Skeletal muscle tissue (tissue), 3 donors: ENCODE measurements at regions not wholly inside any gene's neighbourhood (a gene's known extent, or its start where the extent isn't known, plus 50 kb on each side); places are given as distances from the start of the nearest gene placed in this dataset.

Experiments used
- H3K27ac ChIP-seq: one replicate; pipeline ENCODE4 v1.7.0; 2013; ENCODE audit warnings: mild to moderate bottlenecking, low read depth, low read length, inconsistent platforms
- H3K27me3 ChIP-seq, 3 donors: one replicate each; pipeline ENCODE4 v1.7.0; 2013; ENCODE audit warnings: low read length in 3 of 3; ENCODE audit not compliant: control insufficient read depth in 3 of 3, insufficient read depth in 3 of 3
- H3K36me3 ChIP-seq, 3 donors: one replicate each; pipeline ENCODE4 v1.7.0; 2013; ENCODE audit warnings: low read length in 3 of 3; ENCODE audit not compliant: control insufficient read depth in 3 of 3, insufficient read depth in 3 of 3
- H3K4me1 ChIP-seq, 3 donors: one replicate each; pipeline ENCODE4 v1.7.0; 2013; ENCODE audit warnings: low read length in 3 of 3, mild to moderate bottlenecking in 3 of 3; ENCODE audit not compliant: control insufficient read depth in 3 of 3, insufficient read depth in 3 of 3
- H3K4me3 ChIP-seq, 3 donors: one replicate each; pipeline ENCODE4 v1.7.0; 2013; ENCODE audit warnings: low read length in 3 of 3
- H3K9ac ChIP-seq, 3 donors: one replicate each; pipeline ENCODE4 v1.7.0; 2013; ENCODE audit warnings: low read length in 3 of 3, mild to moderate bottlenecking in 3 of 3, moderate library complexity in 2 of 3, low read depth in 1 of 3
- H3K9me3 ChIP-seq, 3 donors: one replicate each; pipeline ENCODE4 v1.7.0; 2013; ENCODE audit warnings: low read length in 3 of 3; ENCODE audit not compliant: control insufficient read depth in 3 of 3
- donor health status: Osteomylitis.

- no peaks in the 10 kb centered on the region for H3K4me1 ChIP-seq
- no peaks in the 10 kb centered on the region for H3K27me3 ChIP-seq
- no peak overlapping the region for H3K4me3 ChIP-seq
- H3K36me3 ChIP-seq, result no peaks in the 10 kb centered on the region
- H3K27ac ChIP-seq, result no peak overlapping the region
- H3K9ac ChIP-seq, result no peak overlapping the region
- H3K9me3 ChIP-seq, result peaks cover 0 to 6% (median 0%) of the 10 kb centered on the region in 3 donors
Measured at GRCh38 chr4:18842431-18842830, 820.9 kb upstream of the LCORL start.

GRCh38 chr4:18840481-18840880, 818.9 kb upstream of the LCORL start:
- no peak overlapping the region for H3K27ac ChIP-seq
- H3K4me3 ChIP-seq, result no peak overlapping the region
- H3K4me1 ChIP-seq, result no peaks in the 10 kb centered on the region
- H3K27me3 ChIP-seq, result no peaks in the 10 kb centered on the region
- peaks cover 0 to 6% (median 0%) of the 10 kb centered on the region in 3 donors for H3K9me3 ChIP-seq
- no peak overlapping the region for H3K9ac ChIP-seq
- H3K36me3 ChIP-seq, result no peaks in the 10 kb centered on the region

- H3K9ac ChIP-seq, result no peak overlapping the region
- no peaks in the 10 kb centered on the region for H3K27me3 ChIP-seq
- no peak overlapping the region for H3K27ac ChIP-seq
- no peaks in the 10 kb centered on the region for H3K4me1 ChIP-seq
- no peaks in the 10 kb centered on the region for H3K9me3 ChIP-seq
- no peak overlapping the region for H3K4me3 ChIP-seq
- H3K36me3 ChIP-seq, result no peaks in the 10 kb centered on the region
Measured at GRCh38 chr4:18816228-18816895, 794.8 kb upstream of the LCORL start.

GRCh38 chr4:18815779-18816173, 794.2 kb upstream of the LCORL start:
- Histone ChIP-seq H3K27ac (no peak overlapping the region), H3K36me3 (no peaks in the 10 kb centered on the region), H3K9ac (no peak overlapping the region), H3K9me3 (no peaks in the 10 kb centered on the region), H3K27me3 (no peaks in the 10 kb centered on the region), H3K4me3 (no peak overlapping the region), H3K4me1 (no peaks in the 10 kb centered on the region)

- Histone ChIP-seq H3K27ac (no peak overlapping the region), H3K9me3 (no peaks in the 10 kb centered on the region), H3K4me3 (no peak overlapping the region), H3K9ac (no peak overlapping the region), H3K36me3 (no peaks in the 10 kb centered on the region), H3K27me3 (no peaks in the 10 kb centered on the region), H3K4me1 (no peaks in the 10 kb centered on the region)
Measured at GRCh38 chr4:18815081-18815778, 793.7 kb upstream of the LCORL start.

- no peak overlapping the region for H3K4me3 ChIP-seq
- H3K9me3 ChIP-seq, result no peaks in the 10 kb centered on the region
- no peak overlapping the region for H3K9ac ChIP-seq
- no peaks in the 10 kb centered on the region for H3K36me3 ChIP-seq
- no peaks in the 10 kb centered on the region for H3K27me3 ChIP-seq
- no peaks in the 10 kb centered on the region for H3K4me1 ChIP-seq
- no peak overlapping the region for H3K27ac ChIP-seq
Measured at GRCh38 chr4:18813771-18814170, 792.2 kb upstream of the LCORL start.

GRCh38 chr4:18813055-18813454, 791.5 kb upstream of the LCORL start:
- no peaks in the 10 kb centered on the region for H3K9me3 ChIP-seq
- no peak overlapping the region for H3K9ac ChIP-seq
- no peak overlapping the region for H3K27ac ChIP-seq
- H3K4me1 ChIP-seq, result no peaks in the 10 kb centered on the region
- H3K4me3 ChIP-seq, result no peak overlapping the region
- no peaks in the 10 kb centered on the region for H3K36me3 ChIP-seq
- H3K27me3 ChIP-seq, result no peaks in the 10 kb centered on the region

- no peaks in the 10 kb centered on the region for H3K36me3 ChIP-seq
- no peaks in the 10 kb centered on the region for H3K4me1 ChIP-seq
- H3K4me3 ChIP-seq, result no peak overlapping the region
- no peak overlapping the region for H3K27ac ChIP-seq
- H3K9ac ChIP-seq, result no peak overlapping the region
- no peaks in the 10 kb centered on the region for H3K27me3 ChIP-seq
- H3K9me3 ChIP-seq, result no peaks in the 10 kb centered on the region
Measured at GRCh38 chr4:18803781-18804180, 782.2 kb upstream of the LCORL start.

- no peak overlapping the region for H3K9ac ChIP-seq
- no peaks in the 10 kb centered on the region for H3K36me3 ChIP-seq
- H3K27me3 ChIP-seq, result no peaks in the 10 kb centered on the region
- no peak overlapping the region for H3K27ac ChIP-seq
- no peaks in the 10 kb centered on the region for H3K9me3 ChIP-seq
- H3K4me3 ChIP-seq, result no peak overlapping the region
- H3K4me1 ChIP-seq, result no peaks in the 10 kb centered on the region
Measured at GRCh38 chr4:18798123-18798522, 776.6 kb upstream of the LCORL start.

GRCh38 chr4:18795794-18796193, 774.2 kb upstream of the LCORL start:
- Histone ChIP-seq H3K9ac (no peak overlapping the region), H3K4me1 (no peaks in the 10 kb centered on the region), H3K9me3 (no peaks in the 10 kb centered on the region), H3K36me3 (no peaks in the 10 kb centered on the region), H3K4me3 (no peak overlapping the region), H3K27me3 (no peaks in the 10 kb centered on the region), H3K27ac (no peak overlapping the region)
